T-helper 1 cell treated with Interleukin-12 subunit alpha and Interleukin-12 subunit beta and Interleukin-4 antibody, amounts not matched to agents 30 μg/mL and 1 μg/mL, for 36 hours (primary cell): ENCODE measurements at regions not wholly inside any gene's neighbourhood (a gene's known extent, or its start where the extent isn't known, plus 50 kb on each side); places are given as distances from the start of the nearest gene placed in this dataset.
"Not testable (repeated sequence)": the region's sequence is repeated elsewhere in the genome, so short reads cannot be mapped to it uniquely, and the experiment has no call there.

ENCODE experiments used
- H3K27ac Mint-ChIP-seq: one replicate; pipeline ENCODE4 v1.8.0; 2021; ENCODE audit warnings: mild to moderate bottlenecking, mixed read lengths
- H3K27me3 Mint-ChIP-seq: one replicate; pipeline ENCODE4 v1.8.0; 2021; ENCODE audit warnings: low read depth, mixed read lengths
- H3K36me3 Mint-ChIP-seq: one replicate; pipeline ENCODE4 v1.8.0; 2021; ENCODE audit warnings: low read depth, mixed read lengths
- H3K4me1 Mint-ChIP-seq: one replicate; pipeline ENCODE4 v1.8.0; 2021; ENCODE audit warnings: low read depth, mixed read lengths
- H3K4me3 Mint-ChIP-seq: one replicate; pipeline ENCODE4 v1.8.0; 2021; ENCODE audit warnings: mild to moderate bottlenecking, moderate library complexity, mixed read lengths
- H3K9me3 Mint-ChIP-seq: one replicate; pipeline ENCODE4 v1.8.0; 2021; ENCODE audit warnings: mixed read lengths

- Mint-ChIP-seq H3K27me3 (no peaks in the 10 kb centered on the region), H3K9me3 (no peaks in the 10 kb centered on the region), H3K27ac (no peak overlapping the region), H3K4me1 (no peaks in the 10 kb centered on the region), H3K36me3 (no peaks in the 10 kb centered on the region), H3K4me3 (no peak overlapping the region)
Observed at GRCh38 chr5:5886812-5887486, 464.5 kb downstream of the ICE1 start.

- H3K27ac Mint-ChIP-seq = no peak overlapping the region
- H3K36me3 Mint-ChIP-seq = no peaks in the 10 kb centered on the region
- H3K9me3 Mint-ChIP-seq = no peaks in the 10 kb centered on the region
- H3K4me3 Mint-ChIP-seq = no peak overlapping the region
- H3K27me3 Mint-ChIP-seq = no peaks in the 10 kb centered on the region
- no peaks in the 10 kb centered on the region for H3K4me1 Mint-ChIP-seq
Observed at GRCh38 chr5:5886353-5886752, 463.9 kb downstream of the ICE1 start.

- H3K4me3 Mint-ChIP-seq = no peak overlapping the region
- no peaks in the 10 kb centered on the region for H3K4me1 Mint-ChIP-seq
- H3K36me3 Mint-ChIP-seq = no peaks in the 10 kb centered on the region
- no peaks in the 10 kb centered on the region for H3K27me3 Mint-ChIP-seq
- H3K27ac Mint-ChIP-seq = no peak overlapping the region
- H3K9me3 Mint-ChIP-seq = no peaks in the 10 kb centered on the region
Observed at GRCh38 chr5:5885782-5886181, 463.3 kb downstream of the ICE1 start.

- no peaks in the 10 kb centered on the region for H3K4me1 Mint-ChIP-seq
- H3K9me3 Mint-ChIP-seq = no peaks in the 10 kb centered on the region
- no peaks in the 10 kb centered on the region for H3K27me3 Mint-ChIP-seq
- H3K27ac Mint-ChIP-seq = no peak overlapping the region
- no peak overlapping the region for H3K4me3 Mint-ChIP-seq
- H3K36me3 Mint-ChIP-seq = no peaks in the 10 kb centered on the region
Observed at GRCh38 chr5:5884593-5884992, 462.1 kb downstream of the ICE1 start.

GRCh38 chr5:5883562-5883961, 461.1 kb downstream of the ICE1 start:
- no peaks in the 10 kb centered on the region for H3K36me3 Mint-ChIP-seq
- H3K4me3 Mint-ChIP-seq = no peak overlapping the region

GRCh38 chr5:5883146-5883545, 460.7 kb downstream of the ICE1 start:
- H3K27me3 Mint-ChIP-seq = no peaks in the 10 kb centered on the region
- no peaks in the 10 kb centered on the region for H3K4me1 Mint-ChIP-seq
- H3K9me3 Mint-ChIP-seq = no peaks in the 10 kb centered on the region
- H3K36me3 Mint-ChIP-seq = no peaks in the 10 kb centered on the region
- no peak overlapping the region for H3K27ac Mint-ChIP-seq
- H3K4me3 Mint-ChIP-seq = no peak overlapping the region

More at GRCh38 chr5:5883562-5883961, 461.1 kb downstream of the ICE1 start:
- H3K4me1 Mint-ChIP-seq = no peaks in the 10 kb centered on the region
- no peaks in the 10 kb centered on the region for H3K27me3 Mint-ChIP-seq
- no peak overlapping the region for H3K27ac Mint-ChIP-seq
- no peaks in the 10 kb centered on the region for H3K9me3 Mint-ChIP-seq

- no peak overlapping the region for H3K4me3 Mint-ChIP-seq
- no peak overlapping the region for H3K27ac Mint-ChIP-seq
Observed at GRCh38 chr5:5882706-5883105, 460.2 kb downstream of the ICE1 start.

GRCh38 chr5:5881294-5881693, 458.8 kb downstream of the ICE1 start:
- no peaks in the 10 kb centered on the region for H3K9me3 Mint-ChIP-seq
- H3K4me1 Mint-ChIP-seq = no peaks in the 10 kb centered on the region
- H3K4me3 Mint-ChIP-seq = no peak overlapping the region
- H3K27ac Mint-ChIP-seq = no peak overlapping the region
- no peaks in the 10 kb centered on the region for H3K36me3 Mint-ChIP-seq
- H3K27me3 Mint-ChIP-seq = no peaks in the 10 kb centered on the region

More at GRCh38 chr5:5882706-5883105, 460.2 kb downstream of the ICE1 start:
- no peaks in the 10 kb centered on the region for H3K9me3 Mint-ChIP-seq
- no peaks in the 10 kb centered on the region for H3K36me3 Mint-ChIP-seq
- no peaks in the 10 kb centered on the region for H3K27me3 Mint-ChIP-seq
- no peaks in the 10 kb centered on the region for H3K4me1 Mint-ChIP-seq

GRCh38 chr5:5880077-5880763, 457.7 kb downstream of the ICE1 start:
- no peaks in the 10 kb centered on the region for H3K4me1 Mint-ChIP-seq
- no peaks in the 10 kb centered on the region for H3K36me3 Mint-ChIP-seq
- H3K9me3 Mint-ChIP-seq = no peaks in the 10 kb centered on the region
- no peak overlapping the region for H3K4me3 Mint-ChIP-seq
- no peak overlapping the region for H3K27ac Mint-ChIP-seq
- H3K27me3 Mint-ChIP-seq = no peaks in the 10 kb centered on the region

- no peak overlapping the region for H3K4me3 Mint-ChIP-seq
- no peak overlapping the region for H3K27ac Mint-ChIP-seq
- H3K9me3 Mint-ChIP-seq = no peaks in the 10 kb centered on the region
- H3K4me1 Mint-ChIP-seq = no peaks in the 10 kb centered on the region
- H3K27me3 Mint-ChIP-seq = no peaks in the 10 kb centered on the region
- no peaks in the 10 kb centered on the region for H3K36me3 Mint-ChIP-seq
Observed at GRCh38 chr5:5857396-5857795, 434.9 kb downstream of the ICE1 start.

- Mint-ChIP-seq H3K9me3 (no peaks in the 10 kb centered on the region), H3K27ac (no peak overlapping the region), H3K27me3 (no peaks in the 10 kb centered on the region), H3K36me3 (no peaks in the 10 kb centered on the region), H3K4me1 (no peaks in the 10 kb centered on the region), H3K4me3 (no peak overlapping the region)
Observed at GRCh38 chr5:5854087-5854486, 431.6 kb downstream of the ICE1 start.

GRCh38 chr5:5838493-5838892, 416.0 kb downstream of the ICE1 start:
- H3K27ac Mint-ChIP-seq = no peak overlapping the region
- no peaks in the 10 kb centered on the region for H3K4me1 Mint-ChIP-seq
- no peaks in the 10 kb centered on the region for H3K36me3 Mint-ChIP-seq
- no peaks in the 10 kb centered on the region for H3K9me3 Mint-ChIP-seq
- H3K4me3 Mint-ChIP-seq = no peak overlapping the region
- H3K27me3 Mint-ChIP-seq = no peaks in the 10 kb centered on the region

- H3K27me3 Mint-ChIP-seq, H3K4me3 Mint-ChIP-seq, H3K36me3 Mint-ChIP-seq, H3K9me3 Mint-ChIP-seq, H3K4me1 Mint-ChIP-seq, H3K27ac Mint-ChIP-seq: not testable (repeated sequence)
Observed at GRCh38 chr5:5831622-5832021, 409.1 kb downstream of the ICE1 start.

- Mint-ChIP-seq H3K4me3 (no peak overlapping the region), H3K27ac (no peak overlapping the region), H3K4me1 (no peaks in the 10 kb centered on the region), H3K36me3 (no peaks in the 10 kb centered on the region), H3K9me3 (no peaks in the 10 kb centered on the region), H3K27me3 (peaks cover 7% of the 10 kb centered on the region)
Observed at GRCh38 chr5:5828619-5829018, 406.1 kb downstream of the ICE1 start.

GRCh38 chr5:5826911-5827310, 404.4 kb downstream of the ICE1 start:
- H3K36me3 Mint-ChIP-seq = no peaks in the 10 kb centered on the region
- H3K27ac Mint-ChIP-seq = no peak overlapping the region
- peaks cover 7% of the 10 kb centered on the region for H3K27me3 Mint-ChIP-seq
- H3K4me3 Mint-ChIP-seq = no peak overlapping the region
- no peaks in the 10 kb centered on the region for H3K9me3 Mint-ChIP-seq
- no peaks in the 10 kb centered on the region for H3K4me1 Mint-ChIP-seq
